ENCODE measurements at regions not wholly inside any gene's neighbourhood (a gene's known extent, or its start where the extent isn't known, plus 50 kb on each side); places are given as distances from the start of the nearest gene placed in this dataset.

DNA sequence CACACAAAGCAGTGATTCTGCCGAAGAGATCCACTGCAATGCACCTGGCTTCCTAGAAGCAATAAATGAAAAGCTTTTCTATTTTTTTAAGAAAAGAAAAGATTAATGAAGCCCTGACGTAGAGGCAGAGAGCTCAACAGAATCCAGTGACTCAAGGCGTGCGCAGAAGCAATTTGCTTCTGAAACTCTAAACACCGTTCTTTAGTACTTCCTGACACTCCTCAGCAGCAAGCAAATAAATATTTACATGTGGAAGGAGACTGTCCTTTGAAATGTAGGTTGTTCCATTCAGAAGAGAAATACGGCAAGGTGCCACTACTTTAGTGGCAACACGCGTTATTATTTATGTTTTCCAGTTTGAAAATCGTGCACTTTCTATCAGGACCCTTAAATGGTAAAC, 126.2 kb upstream of the ZNF516 start:
- DNase-seq (ENCODE audit: extremely low spot score) = peak; percentile 19
- WGBS = 55% methylated on average over 9 of the region's 9 CpGs
- Histone ChIP-seq H3K27ac (replicated peaks in 1 of 4) (peak overlapping the region in 1 of 4 donors; percentile 80), H3K4me1 (peaks cover 23 to 35% (median 33%) of the 10 kb centered on the region in 4 donors), H3K4me3 (peak overlapping the region in 2 of 4 donors; percentile 1 to 53), H3K9me3 (no peaks in the 10 kb centered on the region), H3K27me3 (no peaks in the 10 kb centered on the region), H3K36me3 (no peaks in the 10 kb centered on the region)
- TF ChIP-seq, protein P1, sequence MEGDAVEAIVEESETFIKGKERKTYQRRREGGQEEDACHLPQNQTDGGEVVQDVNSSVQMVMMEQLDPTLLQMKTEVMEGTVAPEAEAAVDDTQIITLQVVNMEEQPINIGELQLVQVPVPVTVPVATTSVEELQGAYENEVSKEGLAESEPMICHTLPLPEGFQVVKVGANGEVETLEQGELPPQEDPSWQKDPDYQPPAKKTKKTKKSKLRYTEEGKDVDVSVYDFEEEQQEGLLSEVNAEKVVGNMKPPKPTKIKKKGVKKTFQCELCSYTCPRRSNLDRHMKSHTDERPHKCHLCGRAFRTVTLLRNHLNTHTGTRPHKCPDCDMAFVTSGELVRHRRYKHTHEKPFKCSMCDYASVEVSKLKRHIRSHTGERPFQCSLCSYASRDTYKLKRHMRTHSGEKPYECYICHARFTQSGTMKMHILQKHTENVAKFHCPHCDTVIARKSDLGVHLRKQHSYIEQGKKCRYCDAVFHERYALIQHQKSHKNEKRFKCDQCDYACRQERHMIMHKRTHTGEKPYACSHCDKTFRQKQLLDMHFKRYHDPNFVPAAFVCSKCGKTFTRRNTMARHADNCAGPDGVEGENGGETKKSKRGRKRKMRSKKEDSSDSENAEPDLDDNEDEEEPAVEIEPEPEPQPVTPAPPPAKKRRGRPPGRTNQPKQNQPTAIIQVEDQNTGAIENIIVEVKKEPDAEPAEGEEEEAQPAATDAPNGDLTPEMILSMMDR (IDR thresholded peaks at IDR 0.05) = no peak
- TF ChIP-seq POLR2A (IDR thresholded peaks at IDR 0.05; ENCODE audit: low read depth) = no peak
- intact Hi-C loops (cut with DNase I) = loop anchor here (2.0 to 5.0 kb wide), 2 partner anchors 66 to 222 kb away; no protein-coding TSS in a partner anchor

DNA sequence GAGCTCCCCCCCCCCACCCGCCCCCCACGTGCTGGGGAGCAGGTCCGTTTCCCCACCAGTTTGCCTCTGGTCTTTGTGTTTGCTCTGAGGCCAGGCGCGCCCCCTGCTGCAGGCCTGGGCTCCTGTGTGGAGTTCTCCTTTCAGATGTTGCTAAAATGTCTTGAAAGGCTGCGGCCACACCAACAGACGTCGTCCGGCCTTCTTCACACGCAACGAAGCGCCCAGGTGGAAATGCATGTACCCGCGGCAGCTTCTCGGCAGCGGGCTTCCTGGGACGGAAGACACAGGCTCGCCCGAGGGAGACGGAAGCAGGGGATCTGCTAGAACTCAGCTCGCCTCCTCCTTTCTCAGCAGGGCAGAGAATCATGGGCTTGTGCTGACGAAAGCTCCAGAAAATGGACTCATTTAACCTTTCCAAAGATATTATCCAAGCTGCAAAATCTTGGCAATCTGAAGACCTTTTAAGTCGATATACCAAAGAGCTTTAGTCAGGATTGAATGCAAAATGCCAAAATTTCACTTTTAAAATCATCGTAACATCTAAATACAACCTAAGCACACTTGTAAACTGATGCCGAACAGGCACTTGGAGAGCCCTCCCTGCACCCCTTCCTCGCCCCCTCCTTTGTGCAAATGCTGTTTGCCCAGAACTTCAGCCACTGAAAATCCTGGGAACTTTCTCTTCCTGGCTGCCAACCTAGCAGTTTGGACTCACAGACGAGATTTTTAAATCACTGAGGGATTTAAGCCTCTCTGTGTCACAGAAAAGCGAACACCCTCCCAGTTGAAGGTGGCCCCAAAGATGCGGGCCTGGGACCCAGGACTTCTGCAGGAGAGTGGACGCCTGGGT, 125.5 kb upstream of the ZNF516 start:
- Histone ChIP-seq H3K4me1 (peaks cover 23 to 35% (median 33%) of the 10 kb centered on the region in 4 donors), H3K27ac (replicated peaks in 1 of 4) (peak overlapping the region; percentile 72 to 80 (median 76)), H3K27me3 (no peaks in the 10 kb centered on the region), H3K4me3 (peak overlapping the region; percentile 45 to 60 (median 53)), H3K36me3 (no peaks in the 10 kb centered on the region), H3K9me3 (no peaks in the 10 kb centered on the region)
- DNase-seq (ENCODE audit: extremely low spot score) = peak; percentile 94
- 23% methylated on average over 24 of the region's 30 CpGs for WGBS
- intact Hi-C loops (cut with DNase I) = loop anchor here (2.0 to 5.0 kb wide), 2 partner anchors 67 to 222 kb away; no protein-coding TSS in a partner anchor
- TF ChIP-seq, protein P1 (IDR thresholded peaks at IDR 0.05) = peak; percentile 50 to 78 (median 67)
- TF ChIP-seq EP300 (IDR thresholded peaks at IDR 0.05) (no peak), POLR2A (IDR thresholded peaks at IDR 0.05; ENCODE audit: low read depth) (no peak), POLR2AphosphoS5 (IDR thresholded peaks at IDR 0.05) (no peak)

- H3K36me3 ChIP-seq = no peaks in the 10 kb centered on the region
- 16% methylated on average over 21 of the region's 27 CpGs for WGBS
- TF ChIP-seq POLR2A (IDR thresholded peaks at IDR 0.05; ENCODE audit: low read depth) (no peak), EP300 (IDR thresholded peaks at IDR 0.05) (no peak), POLR2AphosphoS5 (IDR thresholded peaks at IDR 0.05) (peak in 1 of 2 donors; percentile 1)
- TF ChIP-seq, protein P1 (IDR thresholded peaks at IDR 0.05) = no peak
- H3K4me1 ChIP-seq = peaks cover 23 to 35% (median 33%) of the 10 kb centered on the region in 4 donors
- peak overlapping the region; percentile 45 to 60 (median 53) for H3K4me3 ChIP-seq
- H3K27me3 ChIP-seq = no peaks in the 10 kb centered on the region
- DNase-seq (ENCODE audit: extremely low spot score) = no peak
- intact Hi-C loops (cut with DNase I) = loop anchor here (2.0 to 10.0 kb wide), 3 partner anchors 68 to 221 kb away; partner anchors contain the start of gene ZNF516
- peak overlapping the region; percentile 72 to 80 (median 76) for H3K27ac ChIP-seq (replicated peaks in 1 of 4)
- no peaks in the 10 kb centered on the region for H3K9me3 ChIP-seq
Observed at GRCh38 chr18:76619621-76620315, 124.7 kb upstream of the ZNF516 start.

GRCh38 chr18:76619261-76619620, 124.2 kb upstream of the ZNF516 start:
- peak overlapping the region in 3 of 4 donors; percentile 45 to 53 (median 53) for H3K4me3 ChIP-seq
- peaks cover 23 to 35% (median 33%) of the 10 kb centered on the region in 4 donors for H3K4me1 ChIP-seq
- H3K27ac ChIP-seq (replicated peaks in 1 of 4) = peak overlapping the region; percentile 72 to 80 (median 76)
- H3K36me3 ChIP-seq = no peaks in the 10 kb centered on the region
- H3K27me3 ChIP-seq = no peaks in the 10 kb centered on the region
- H3K9me3 ChIP-seq = no peaks in the 10 kb centered on the region
- intact Hi-C loops (cut with DNase I) = loop anchor here (10.0 kb wide), 1 partner anchor 124 kb away; the partner anchor contains the start of gene ZNF516
- 63% methylated on average over 11 of the region's 11 CpGs for WGBS
- peak in 1 of 2 donors; percentile 3 for TF ChIP-seq POLR2AphosphoS5 (IDR thresholded peaks at IDR 0.05)
- no peak for TF ChIP-seq POLR2A (IDR thresholded peaks at IDR 0.05; ENCODE audit: low read depth)
- no peak for DNase-seq (ENCODE audit: extremely low spot score)

GRCh38 chr18:76618721-76619120, 123.7 kb upstream of the ZNF516 start:
- peak overlapping the region in 2 of 4 donors; percentile 77 to 80 for H3K27ac ChIP-seq (replicated peaks in 1 of 4)
- no peaks in the 10 kb centered on the region for H3K27me3 ChIP-seq
- TF ChIP-seq POLR2AphosphoS5 (IDR thresholded peaks at IDR 0.05) = no peak
- no peak for TF ChIP-seq EP300 (IDR thresholded peaks at IDR 0.05)
- no peak for TF ChIP-seq POLR2A (IDR thresholded peaks at IDR 0.05; ENCODE audit: low read depth)
- TF ChIP-seq, protein P1 (IDR thresholded peaks at IDR 0.05) = no peak
- DNase-seq (ENCODE audit: extremely low spot score) = no peak
- peaks cover 23 to 35% (median 33%) of the 10 kb centered on the region in 4 donors for H3K4me1 ChIP-seq
- no peak overlapping the region for H3K4me3 ChIP-seq
- intact Hi-C loops (cut with DNase I) = loop anchor here (10.0 kb wide), 1 partner anchor 124 kb away; the partner anchor contains the start of gene ZNF516
- no peaks in the 10 kb centered on the region for H3K9me3 ChIP-seq
- H3K36me3 ChIP-seq = no peaks in the 10 kb centered on the region
- 67% methylated on average over 2 of the region's 2 CpGs for WGBS
